Cardiac fibroblast (primary cell): ENCODE measurements at regions not wholly inside any gene's neighbourhood (a gene's known extent, or its start where the extent isn't known, plus 50 kb on each side); places are given as distances from the start of the nearest gene placed in this dataset.

Experiments
- DNase-seq, 2 donors: peaks; one replicate each; pipeline versions ENCODE4 v3.0.0 to v3.0.0-alpha.2; 2010; ENCODE audit warnings: low read depth in 2 of 2
- H3K4me3 ChIP-seq, 2 donors: replicated peaks in 1 of 2; 1 replicate in 1 of 2; 2 replicates in 1 of 2; pipeline ENCODE4 v1.5.1; 2011; ENCODE audit warnings: low read depth in 2 of 2, low read length in 2 of 2, mild to moderate bottlenecking in 2 of 2, moderate library complexity in 1 of 2
- CTCF ChIP-seq: IDR thresholded peaks from one replicate; pipeline ENCODE4 v1.5.1; 2011; ENCODE audit warnings: low read depth, mild to moderate bottlenecking, low read length, inconsistent platforms

DNA sequence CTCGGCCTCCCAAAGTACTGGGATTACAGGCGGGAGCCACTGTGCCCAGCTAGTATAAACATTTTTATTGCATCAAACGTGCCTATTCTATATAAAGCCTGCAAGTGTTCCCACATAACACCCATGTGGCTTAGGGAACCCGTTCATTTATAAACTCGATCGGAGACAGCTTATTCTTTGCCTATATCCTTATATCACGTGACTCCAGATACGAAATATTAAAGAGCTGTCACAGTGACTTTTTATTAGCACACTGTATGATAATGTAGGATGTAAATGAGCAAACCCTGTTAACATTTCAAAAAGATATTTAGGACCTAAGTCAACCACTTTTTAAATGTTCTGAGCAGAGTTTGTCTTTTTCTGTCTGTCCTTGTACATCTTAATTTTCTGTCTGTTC is 642.9 kb upstream of the ADARB2 start:
- H3K4me3 ChIP-seq = no peak overlapping the region
- DNase-seq = no peak
- TF ChIP-seq CTCF = no peak

DNA sequence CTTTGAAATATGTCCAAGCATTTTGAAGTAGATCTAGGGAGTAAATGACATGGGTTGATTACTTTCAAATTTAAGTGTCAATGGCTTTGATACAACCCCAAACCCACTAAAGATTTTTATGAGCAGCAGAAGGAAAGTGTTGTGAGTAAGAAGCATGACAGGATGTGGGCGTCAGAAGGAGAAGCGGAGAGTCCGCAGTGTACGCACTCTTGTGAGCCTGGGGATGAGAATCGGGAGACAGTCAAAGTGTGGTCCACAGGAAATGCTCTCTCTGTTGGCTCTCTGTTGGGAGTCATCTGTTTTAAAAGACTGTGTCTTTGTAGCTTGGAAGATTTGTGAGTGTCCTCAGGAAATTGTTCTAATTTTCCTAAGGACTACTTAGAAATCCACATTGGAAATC is 629.8 kb upstream of the ADARB2 start:
- no peak for DNase-seq
- no peak for TF ChIP-seq CTCF
- no peak overlapping the region for H3K4me3 ChIP-seq

GRCh38 chr10:2366264-2366931 is 629.1 kb upstream of the ADARB2 start:
- TF ChIP-seq CTCF = no peak
- no peak for DNase-seq
- H3K4me3 ChIP-seq = no peak overlapping the region

DNA sequence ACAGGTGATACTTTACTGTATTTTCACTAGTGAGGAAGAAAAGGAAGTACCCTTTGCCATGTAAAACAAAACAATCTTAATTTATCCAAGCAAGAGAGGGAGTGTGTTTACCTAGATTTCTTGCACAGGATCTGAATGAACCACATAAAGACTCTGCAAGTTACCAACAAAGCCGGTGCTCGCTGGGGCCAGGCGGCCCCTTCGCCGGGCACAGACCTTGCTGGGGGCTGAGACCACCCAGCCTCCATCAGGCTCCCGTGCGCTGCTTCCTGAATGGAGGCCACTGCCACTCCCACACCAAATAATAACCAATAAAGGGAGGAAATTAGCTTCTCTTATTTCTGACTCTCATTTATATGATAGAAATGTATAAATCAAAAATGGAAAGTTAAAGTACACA is 625.0 kb upstream of the ADARB2 start:
- DNase-seq = no peak
- no peak for TF ChIP-seq CTCF
- no peak overlapping the region for H3K4me3 ChIP-seq

GRCh38 chr10:2358586-2358985 is 621.3 kb upstream of the ADARB2 start:
- no peak for DNase-seq
- no peak overlapping the region for H3K4me3 ChIP-seq
- TF ChIP-seq CTCF = no peak

- no peak overlapping the region for H3K4me3 ChIP-seq
- DNase-seq = no peak
- TF ChIP-seq CTCF = no peak
Measured at GRCh38 chr10:2356670-2357069, 619.3 kb upstream of the ADARB2 start.

- H3K4me3 ChIP-seq = no peak overlapping the region
- no peak for DNase-seq
- no peak for TF ChIP-seq CTCF
Measured at GRCh38 chr10:2351566-2351965, 614.2 kb upstream of the ADARB2 start.
